Keratinocyte (primary cell): ENCODE measurements at regions not wholly inside any gene's neighbourhood (a gene's known extent, or its start where the extent isn't known, plus 50 kb on each side); places are given as distances from the start of the nearest gene placed in this dataset.

Experiments used
- DNase-seq: peaks from one replicate; pipeline ENCODE4 v3.0.0-alpha.2; 2011; ENCODE audit warnings: low read depth, missing footprints, low spot score
- FAIRE-seq: peaks from 2 replicates; lab custom pipeline; 2011; peaks lifted over from hg19 to GRCh38; lab: Jason Lieb, UNC
- H2AFZ ChIP-seq: 2 replicates; pipeline ENCODE4 v1.6.0; 2012; ENCODE audit warnings: low read length, control low read depth, inconsistent platforms; ENCODE audit not compliant: control insufficient read depth
- H3K27ac ChIP-seq: 2 replicates; pipeline ENCODE4 v1.5.1; 2011; ENCODE audit warnings: low read length; ENCODE audit not compliant: control insufficient read depth, insufficient read depth
- H3K27me3 ChIP-seq: 3 replicates; pipeline ENCODE4 v1.6.0; 2011; ENCODE audit warnings: low read length; ENCODE audit not compliant: control insufficient read depth, insufficient read depth; ENCODE audit errors: extremely low read depth
- H3K36me3 ChIP-seq, 2 experiments: 2 replicates in 1 of 2; 3 replicates in 1 of 2; pipeline ENCODE4 v1.5.1; 2011; ENCODE audit warnings: low read length in 2 of 2, mild to moderate bottlenecking in 1 of 2; ENCODE audit not compliant: control insufficient read depth in 2 of 2, insufficient read depth in 2 of 2; ENCODE audit errors: extremely low read depth in 1 of 2
- H3K4me1 ChIP-seq: 3 replicates; pipeline ENCODE4 v1.5.1; 2011; ENCODE audit warnings: low read length; ENCODE audit not compliant: control insufficient read depth, insufficient read depth; ENCODE audit errors: extremely low read depth
- H3K4me2 ChIP-seq: 3 replicates; pipeline ENCODE4 v1.6.0; 2011; ENCODE audit warnings: low read depth, low read length; ENCODE audit not compliant: control insufficient read depth, insufficient read depth; ENCODE audit errors: extremely low read depth
- H3K4me3 ChIP-seq, 3 experiments: fragments of 200-600 bp in 1 of 3; sonication (generic) in 1 of 3; 2 replicates in 2 of 3; 3 replicates in 1 of 3; pipeline ENCODE4 v1.5.1; 2011 to 2016; ENCODE audit warnings: low read length in 3 of 3, mild to moderate bottlenecking in 3 of 3, control low read depth in 2 of 3, inconsistent platforms in 1 of 3, low read depth in 1 of 3, mixed read lengths in 1 of 3, mixed run types in 1 of 3, moderate library complexity in 1 of 3; ENCODE audit not compliant: control insufficient read depth in 2 of 3, insufficient read depth in 2 of 3; ENCODE audit errors: extremely low read depth in 1 of 3
- H3K79me2 ChIP-seq: 2 replicates; pipeline ENCODE4 v1.6.0; 2012; ENCODE audit warnings: low read length; ENCODE audit not compliant: control insufficient read depth, insufficient read depth
- H3K9ac ChIP-seq: 3 replicates; pipeline ENCODE4 v1.6.0; 2011; ENCODE audit warnings: low read length; ENCODE audit not compliant: control insufficient read depth, insufficient read depth; ENCODE audit errors: extremely low read depth
- H3K9me1 ChIP-seq: 3 replicates; pipeline ENCODE4 v1.6.0; 2011; ENCODE audit warnings: low read length; ENCODE audit not compliant: control insufficient read depth, insufficient read depth; ENCODE audit errors: extremely low read depth
- H3K9me3 ChIP-seq: 2 replicates; pipeline ENCODE4 v1.5.1; 2012; ENCODE audit warnings: low read depth, low read length; ENCODE audit not compliant: control insufficient read depth
- H4K20me1 ChIP-seq: 3 replicates; pipeline ENCODE4 v1.6.0; 2011; ENCODE audit warnings: low read length; ENCODE audit not compliant: control insufficient read depth, insufficient read depth; ENCODE audit errors: extremely low read depth
- EZH2 ChIP-seq: IDR thresholded peaks from one replicate; pipeline ENCODE4 v1.6.1; 2012; ENCODE audit warnings: inconsistent platforms, mild to moderate bottlenecking, low read length, moderate library complexity
- dilution Hi-C: fragments of 300-500 bp; cut with MboI; formaldehyde crosslinking; loops from one replicate; pipeline ENCODE4 v1.7.0; 2020; ENCODE audit warnings: low sequenced_read_pairs; ENCODE audit not compliant: extremely low pct_ligation_motif_present
- TF ChIP-seq, protein P1 (sequence below), 3 experiments: IDR thresholded peaks in 1 of 3; conservative IDR thresholded peaks in 1 of 3; optimal IDR thresholded peaks in 1 of 3; 2 replicates in 2 of 3; 3 replicates in 1 of 3; pipeline versions ENCODE3 to v1.5.1; 2011; ENCODE audit warnings: low read length in 3 of 3, mild to moderate bottlenecking in 3 of 3, moderate library complexity in 2 of 3, control low read depth in 1 of 3, inconsistent platforms in 1 of 3; ENCODE audit not compliant: insufficient read depth in 2 of 3; ENCODE audit errors: extremely low read depth in 1 of 3

DNA sequence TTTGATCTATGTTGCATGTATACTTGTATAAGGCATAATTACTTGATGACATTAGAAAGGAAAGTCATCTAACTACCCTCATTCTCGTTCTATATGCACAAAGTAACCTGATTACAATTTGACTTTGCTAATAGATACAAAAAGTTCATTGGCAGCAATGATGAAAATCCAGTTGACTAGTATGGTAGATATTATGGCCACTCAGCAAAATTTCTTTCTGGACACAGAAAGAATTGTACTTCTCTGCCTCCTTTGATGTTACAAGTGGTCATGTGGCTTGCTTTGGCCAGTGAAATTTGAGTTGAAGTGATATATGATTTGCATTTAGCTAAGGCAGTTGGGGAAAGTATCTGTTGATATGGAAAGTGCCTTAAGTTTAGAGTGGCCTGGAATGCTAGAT lies 723.7 kb upstream of the ARRDC3 start:
- Histone ChIP-seq H3K4me1 (no peaks in the 10 kb centered on the region), H3K79me2 (no peaks in the 10 kb centered on the region), H3K27me3 (no peaks in the 10 kb centered on the region), H3K9me3 (no peaks in the 10 kb centered on the region), H2AFZ (no peak overlapping the region), H3K9me1 (no peaks in the 10 kb centered on the region), H3K4me2 (no peak overlapping the region), H3K9ac (no peak overlapping the region), H3K36me3 (no peaks in the 10 kb centered on the region), H3K4me3 (no peak overlapping the region), H3K27ac (no peak overlapping the region), H4K20me1 (no peaks in the 10 kb centered on the region)
- dilution Hi-C loops: no loop called here
- DNase-seq (no peak), FAIRE-seq (no peak)
- TF ChIP-seq, protein P1, sequence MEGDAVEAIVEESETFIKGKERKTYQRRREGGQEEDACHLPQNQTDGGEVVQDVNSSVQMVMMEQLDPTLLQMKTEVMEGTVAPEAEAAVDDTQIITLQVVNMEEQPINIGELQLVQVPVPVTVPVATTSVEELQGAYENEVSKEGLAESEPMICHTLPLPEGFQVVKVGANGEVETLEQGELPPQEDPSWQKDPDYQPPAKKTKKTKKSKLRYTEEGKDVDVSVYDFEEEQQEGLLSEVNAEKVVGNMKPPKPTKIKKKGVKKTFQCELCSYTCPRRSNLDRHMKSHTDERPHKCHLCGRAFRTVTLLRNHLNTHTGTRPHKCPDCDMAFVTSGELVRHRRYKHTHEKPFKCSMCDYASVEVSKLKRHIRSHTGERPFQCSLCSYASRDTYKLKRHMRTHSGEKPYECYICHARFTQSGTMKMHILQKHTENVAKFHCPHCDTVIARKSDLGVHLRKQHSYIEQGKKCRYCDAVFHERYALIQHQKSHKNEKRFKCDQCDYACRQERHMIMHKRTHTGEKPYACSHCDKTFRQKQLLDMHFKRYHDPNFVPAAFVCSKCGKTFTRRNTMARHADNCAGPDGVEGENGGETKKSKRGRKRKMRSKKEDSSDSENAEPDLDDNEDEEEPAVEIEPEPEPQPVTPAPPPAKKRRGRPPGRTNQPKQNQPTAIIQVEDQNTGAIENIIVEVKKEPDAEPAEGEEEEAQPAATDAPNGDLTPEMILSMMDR (optimal IDR thresholded peaks at IDR 0.05 in 1 of 3, IDR thresholded peaks at IDR 0.05 in 1 of 3, conservative IDR thresholded peaks at IDR 0.05 in 1 of 3; ENCODE audit: extremely low read depth in 1 of 3, insufficient read depth in 2 of 3, low read length in 3 of 3): no peak
- TF ChIP-seq EZH2: no peak

DNA sequence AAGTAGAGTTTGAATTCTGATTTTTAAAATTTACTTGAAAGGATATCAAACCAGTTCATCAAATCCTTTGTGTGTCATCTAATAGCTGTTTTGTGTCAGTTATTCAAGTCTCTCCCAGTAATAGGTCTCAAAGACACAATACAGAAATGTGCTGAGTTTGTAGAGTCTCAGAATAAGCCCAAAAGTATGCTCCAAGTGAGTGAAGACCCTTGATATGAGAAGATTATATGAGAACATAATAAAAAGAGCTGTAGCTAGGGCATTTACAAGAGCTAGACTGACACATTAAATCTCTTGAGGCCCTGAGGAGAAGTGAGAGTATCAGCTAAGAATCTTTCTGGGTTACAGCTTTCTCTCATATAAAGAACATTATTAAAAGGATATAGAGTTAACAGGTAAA lies 721.0 kb upstream of the ARRDC3 start:
- Histone ChIP-seq H3K4me2 (no peak overlapping the region), H2AFZ (no peak overlapping the region)
- TF ChIP-seq EZH2: no peak
- TF ChIP-seq, protein P1 (optimal IDR thresholded peaks at IDR 0.05 in 1 of 3, IDR thresholded peaks at IDR 0.05 in 1 of 3, conservative IDR thresholded peaks at IDR 0.05 in 1 of 3; ENCODE audit: extremely low read depth in 1 of 3, insufficient read depth in 2 of 3, low read length in 3 of 3): no peak

More for the DNA sequence above, 721.0 kb upstream of the ARRDC3 start:
- no peak for FAIRE-seq
- H3K4me3 ChIP-seq: no peak overlapping the region
- H3K36me3 ChIP-seq: no peaks in the 10 kb centered on the region
- H4K20me1 ChIP-seq: no peaks in the 10 kb centered on the region
- no peak overlapping the region for H3K27ac ChIP-seq
- no peak for DNase-seq
- H3K9me1 ChIP-seq: no peaks in the 10 kb centered on the region
- H3K79me2 ChIP-seq: no peaks in the 10 kb centered on the region
- no peaks in the 10 kb centered on the region for H3K4me1 ChIP-seq
- no peaks in the 10 kb centered on the region for H3K27me3 ChIP-seq
- H3K9ac ChIP-seq: no peak overlapping the region
- dilution Hi-C loops: no loop called here
- H3K9me3 ChIP-seq: no peaks in the 10 kb centered on the region
